ENCODE measurements at regions not wholly inside any gene's neighbourhood (a gene's known extent, or its start where the extent isn't known, plus 50 kb on each side); places are given as distances from the start of the nearest gene placed in this dataset.

- no peak for DNase-seq
- Histone ChIP-seq H3K9me3 (no peaks in the 10 kb centered on the region), H3K36me3 (no peaks in the 10 kb centered on the region), H3K27ac (peak overlapping the region in 4 of 8 donors; percentile 28 to 63 (median 46)), H3K27me3 (replicated peaks in 1 of 7) (no peaks in the 10 kb centered on the region), H3K4me1 (peaks cover 0 to 23% (median 14%) of the 10 kb centered on the region in 6 donors), H3K4me3 (no peak overlapping the region)
- WGBS, 5 donors: 45 to 63% (median 53%) methylated on average over 4 of the region's 4 CpGs
- no peak for TF ChIP-seq POLR2AphosphoS5 (IDR thresholded peaks at IDR 0.05)
- TF ChIP-seq CTCF (IDR thresholded peaks at IDR 0.05 in 8 of 11, conservative IDR thresholded peaks at IDR 0.05 in 3 of 11): no peak
- intact Hi-C loops (cut with DNase I; ENCODE audit: low total_unique reads): no loop called here
Observed at GRCh38 chr9:20065796-20066700, 277.2 kb upstream of the SLC24A2 start.

GRCh38 chr9:20065046-20065445 is 276.2 kb upstream of the SLC24A2 start:
- H3K36me3 ChIP-seq: no peaks in the 10 kb centered on the region
- H3K4me3 ChIP-seq: no peak overlapping the region
- TF ChIP-seq POLR2A (IDR thresholded peaks at IDR 0.05): no peak
- TF ChIP-seq CTCF (IDR thresholded peaks at IDR 0.05 in 8 of 11, conservative IDR thresholded peaks at IDR 0.05 in 3 of 11): no peak
- no peak for TF ChIP-seq POLR2AphosphoS5 (IDR thresholded peaks at IDR 0.05)
- no peaks in the 10 kb centered on the region for H3K9me3 ChIP-seq
- H3K4me1 ChIP-seq: peaks cover 0 to 23% (median 14%) of the 10 kb centered on the region in 6 donors
- peak overlapping the region in 4 of 8 donors; percentile 25 to 63 (median 46) for H3K27ac ChIP-seq
- no peaks in the 10 kb centered on the region for H3K27me3 ChIP-seq (replicated peaks in 1 of 7)
- intact Hi-C loops (cut with DNase I; ENCODE audit: low total_unique reads): no loop called here
- 24 to 37% (median 31%) methylated on average over 4 of the region's 4 CpGs for WGBS, 5 donors
- DNase-seq: no peak

- no peaks in the 10 kb centered on the region for H3K4me1 ChIP-seq
- 83 to 91% (median 89%) methylated on average over 1 of the region's 1 CpG for WGBS, 5 donors
- no peak overlapping the region for H3K4me3 ChIP-seq
- H3K9me3 ChIP-seq: no peaks in the 10 kb centered on the region
- intact Hi-C loops (cut with DNase I; ENCODE audit: low total_unique reads): no loop called here
- H3K27ac ChIP-seq: no peak overlapping the region
- H3K36me3 ChIP-seq: no peaks in the 10 kb centered on the region
- TF ChIP-seq POLR2AphosphoS5 (IDR thresholded peaks at IDR 0.05) (no peak), CTCF (IDR thresholded peaks at IDR 0.05 in 8 of 11, conservative IDR thresholded peaks at IDR 0.05 in 3 of 11) (no peak), POLR2A (IDR thresholded peaks at IDR 0.05) (no peak)
- DNase-seq: no peak
- no peaks in the 10 kb centered on the region for H3K27me3 ChIP-seq (replicated peaks in 1 of 7)
Observed at GRCh38 chr9:20054734-20055133, 265.9 kb upstream of the SLC24A2 start.

GRCh38 chr9:20048985-20049384 is 260.1 kb upstream of the SLC24A2 start:
- 75 to 84% (median 78%) methylated on average over 4 of the region's 4 CpGs for WGBS, 5 donors
- Histone ChIP-seq H3K4me3 (no peak overlapping the region), H3K9me3 (no peaks in the 10 kb centered on the region), H3K27ac (no peak overlapping the region), H3K4me1 (peaks cover 0 to 15% (median 0%) of the 10 kb centered on the region in 6 donors), H3K27me3 (replicated peaks in 1 of 7) (no peaks in the 10 kb centered on the region), H3K36me3 (no peaks in the 10 kb centered on the region)
- TF ChIP-seq POLR2A (IDR thresholded peaks at IDR 0.05) (no peak), POLR2AphosphoS5 (IDR thresholded peaks at IDR 0.05) (no peak), CTCF (IDR thresholded peaks at IDR 0.05 in 8 of 11, conservative IDR thresholded peaks at IDR 0.05 in 3 of 11) (no peak)
- intact Hi-C loops (cut with DNase I; ENCODE audit: low total_unique reads): no loop called here
- no peak for DNase-seq

All from spleen (tissue), 11 donors.